ENCODE measurements at regions not wholly inside any gene's neighbourhood (a gene's known extent, or its start where the extent isn't known, plus 50 kb on each side); places are given as distances from the start of the nearest gene placed in this dataset.

DNA sequence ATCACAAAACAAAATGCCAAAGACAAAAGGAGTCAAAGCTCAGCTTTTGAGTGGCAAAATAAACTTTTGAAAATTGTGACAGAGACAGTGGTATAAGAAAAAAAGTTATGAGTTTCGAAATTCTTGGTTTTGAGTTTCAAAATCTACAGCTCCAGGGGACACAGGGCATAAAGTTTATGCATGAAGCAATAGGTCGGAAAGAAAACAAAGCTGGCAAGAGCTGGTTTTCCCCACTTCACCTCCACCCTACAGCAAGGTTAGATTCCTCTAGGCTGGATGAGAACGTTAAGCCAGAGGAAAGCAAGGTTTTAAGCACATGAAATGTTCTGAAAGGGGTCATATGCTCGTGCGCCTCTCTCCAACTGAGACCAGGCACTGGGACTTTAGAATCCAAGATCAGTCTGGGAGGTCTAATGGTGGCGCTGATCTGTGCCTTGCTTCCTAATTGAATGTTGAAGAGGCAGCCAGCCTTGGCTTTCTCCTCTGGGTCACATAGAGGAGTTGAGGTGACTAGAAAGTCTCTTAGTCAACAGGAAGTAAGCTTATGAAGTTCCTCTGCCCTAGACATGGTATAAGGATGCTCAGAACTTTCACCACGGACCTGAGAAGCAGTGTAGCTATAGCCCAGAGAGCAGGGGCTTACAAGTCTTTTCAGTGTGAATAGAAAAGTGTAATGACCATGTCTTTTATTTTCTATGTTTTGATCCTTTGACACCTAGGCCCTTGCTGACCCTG is 167.7 kb upstream of the DMAC1 start:
- intact Hi-C loops (cut with DNase I): no loop called here
- no peak for DNase-seq
- Histone ChIP-seq H3K27ac (no peak overlapping the region), H3K9me3 (no peaks in the 10 kb centered on the region), H3K27me3 (no peaks in the 10 kb centered on the region), H3K4me3 (no peak overlapping the region), H3K36me3 (no peaks in the 10 kb centered on the region), H3K4me1 (no peaks in the 10 kb centered on the region)
- WGBS, 2 donors: 80 to 86% methylated on average over 7 of the region's 7 CpGs
- TF ChIP-seq POLR2A (IDR thresholded peaks at IDR 0.05): no peak
- no peak for TF ChIP-seq POLR2AphosphoS5 (IDR thresholded peaks at IDR 0.05)
- TF ChIP-seq CTCF (IDR thresholded peaks at IDR 0.05): no peak
- no peak for TF ChIP-seq EP300 (IDR thresholded peaks at IDR 0.05)

DNA sequence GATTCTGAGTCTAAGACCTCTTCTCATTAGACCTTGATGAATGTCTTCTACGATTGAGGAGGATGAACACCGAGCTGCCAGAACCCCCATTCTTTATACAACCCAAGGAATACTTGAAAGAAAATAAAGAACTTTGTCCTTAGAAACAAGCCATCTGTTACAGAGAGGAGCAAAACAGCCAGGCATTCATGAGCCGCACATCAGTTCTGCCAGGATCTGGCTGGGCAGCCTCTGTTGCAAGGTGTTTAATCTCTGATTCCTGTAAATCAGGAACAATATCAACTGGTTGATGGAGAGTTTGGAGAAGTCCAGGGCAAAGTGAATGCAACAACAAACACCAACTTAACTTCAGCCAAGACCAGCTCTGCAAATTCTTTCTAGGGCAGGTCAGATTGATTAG is 165.5 kb upstream of the DMAC1 start:
- Histone ChIP-seq H3K36me3 (no peaks in the 10 kb centered on the region), H3K27me3 (no peaks in the 10 kb centered on the region), H3K27ac (no peak overlapping the region), H3K9me3 (no peaks in the 10 kb centered on the region), H3K4me3 (no peak overlapping the region), H3K4me1 (no peaks in the 10 kb centered on the region)
- WGBS, 2 donors: 86 to 90% methylated on average over 3 of the region's 3 CpGs
- TF ChIP-seq EP300 (IDR thresholded peaks at IDR 0.05) (no peak), POLR2A (IDR thresholded peaks at IDR 0.05) (no peak), POLR2AphosphoS5 (IDR thresholded peaks at IDR 0.05) (no peak), CTCF (IDR thresholded peaks at IDR 0.05) (no peak)
- intact Hi-C loops (cut with DNase I): no loop called here
- no peak for DNase-seq

GRCh38 chr9:7963026-7963425 is 163.4 kb upstream of the DMAC1 start:
- no peak for TF ChIP-seq POLR2A (IDR thresholded peaks at IDR 0.05)
- Histone ChIP-seq H3K4me3 (no peak overlapping the region), H3K4me1 (no peaks in the 10 kb centered on the region), H3K27me3 (no peaks in the 10 kb centered on the region), H3K9me3 (no peaks in the 10 kb centered on the region), H3K36me3 (no peaks in the 10 kb centered on the region), H3K27ac (no peak overlapping the region)
- intact Hi-C loops (cut with DNase I): no loop called here
- no peak for DNase-seq
- 8 to 54% methylated on average over 5 of the region's 5 CpGs for WGBS, 2 donors

DNA sequence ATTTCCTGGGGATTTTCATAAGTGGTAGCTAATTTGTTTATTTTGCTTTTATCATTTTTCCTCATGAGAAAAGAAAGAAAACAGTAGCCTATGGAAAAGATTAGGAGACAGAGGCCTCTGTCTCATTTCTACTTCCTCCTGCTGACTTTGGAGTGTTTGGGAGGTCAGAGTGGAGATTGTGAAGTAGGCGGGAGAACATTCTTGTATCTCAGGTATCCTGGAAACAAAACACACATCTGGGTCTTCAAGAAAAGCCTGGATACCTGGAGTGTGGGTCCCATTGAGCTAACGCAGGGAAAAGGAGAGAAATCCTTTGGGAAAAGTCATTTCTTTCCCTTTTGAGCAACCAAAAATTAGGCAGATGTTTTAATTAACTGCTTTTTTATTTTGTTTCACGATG is 161.5 kb upstream of the DMAC1 start:
- no peak for DNase-seq
- intact Hi-C loops (cut with DNase I): no loop called here
- H3K9me3 ChIP-seq: no peaks in the 10 kb centered on the region
- no peaks in the 10 kb centered on the region for H3K4me1 ChIP-seq
- no peak overlapping the region for H3K4me3 ChIP-seq
- H3K27me3 ChIP-seq: no peaks in the 10 kb centered on the region
- 75 to 87% methylated on average over 3 of the region's 3 CpGs for WGBS, 2 donors
- no peak overlapping the region for H3K27ac ChIP-seq
- H3K36me3 ChIP-seq: no peaks in the 10 kb centered on the region
- TF ChIP-seq POLR2AphosphoS5 (IDR thresholded peaks at IDR 0.05): no peak
- TF ChIP-seq CTCF (IDR thresholded peaks at IDR 0.05): no peak
- no peak for TF ChIP-seq POLR2A (IDR thresholded peaks at IDR 0.05)
- TF ChIP-seq EP300 (IDR thresholded peaks at IDR 0.05): no peak

GRCh38 chr9:7960320-7961050 is 160.9 kb upstream of the DMAC1 start:
- no peak for DNase-seq
- 88% methylated on average over 4 of the region's 4 CpGs for WGBS, 2 donors
- Histone ChIP-seq H3K36me3 (no peaks in the 10 kb centered on the region), H3K27me3 (no peaks in the 10 kb centered on the region), H3K9me3 (no peaks in the 10 kb centered on the region), H3K4me3 (no peak overlapping the region), H3K4me1 (no peaks in the 10 kb centered on the region), H3K27ac (no peak overlapping the region)
- intact Hi-C loops (cut with DNase I): no loop called here
- TF ChIP-seq POLR2AphosphoS5 (IDR thresholded peaks at IDR 0.05) (no peak), CTCF (IDR thresholded peaks at IDR 0.05) (no peak), EP300 (IDR thresholded peaks at IDR 0.05) (no peak), POLR2A (IDR thresholded peaks at IDR 0.05) (no peak)
